ENCODE measurements at regions not wholly inside any gene's neighbourhood (a gene's known extent, or its start where the extent isn't known, plus 50 kb on each side); places are given as distances from the start of the nearest gene placed in this dataset.

GRCh38 chr15:35159170-35159569 is 74.1 kb upstream of the NANOGP8 start:
- intact Hi-C loops (cut with micrococcal nuclease): no loop called here
- Mint-ChIP-seq H3K27ac (no peak overlapping the region), H3K9me3 (no peaks in the 10 kb centered on the region), H3K4me3 (no peak overlapping the region), H3K4me1 (no peaks in the 10 kb centered on the region), H3K36me3 (ENCODE audit: low read depth) (no peaks in the 10 kb centered on the region), H3K27me3 (no peaks in the 10 kb centered on the region)
- CTCF ChIA-PET: no interaction called here
- ATAC-seq (ENCODE audit: low read depth): no peak
- no peak for DNase-seq
- TF ChIP-seq CTCF (IDR thresholded peaks at IDR 0.05): no peak
- POLR2A ChIA-PET: no interaction called here

- ChIA-PET CTCF (no interaction called here), POLR2A (no interaction called here)
- TF ChIP-seq CTCF (IDR thresholded peaks at IDR 0.05): no peak
- H3K27ac Mint-ChIP-seq: no peak overlapping the region
- H3K4me3 Mint-ChIP-seq: no peak overlapping the region
- peaks cover 4% of the 10 kb centered on the region for H3K27me3 Mint-ChIP-seq
- no peaks in the 10 kb centered on the region for H3K4me1 Mint-ChIP-seq
- H3K9me3 Mint-ChIP-seq: no peaks in the 10 kb centered on the region
- no peak for DNase-seq
- H3K36me3 Mint-ChIP-seq (ENCODE audit: low read depth): no peaks in the 10 kb centered on the region
- no peak for ATAC-seq (ENCODE audit: low read depth)
- intact Hi-C loops (cut with micrococcal nuclease): no loop called here
Measured at GRCh38 chr15:35151782-35152181, 66.7 kb upstream of the NANOGP8 start.

- TF ChIP-seq CTCF (IDR thresholded peaks at IDR 0.05): no peak
- intact Hi-C loops (cut with micrococcal nuclease): no loop called here
- H3K36me3 Mint-ChIP-seq (ENCODE audit: low read depth): no peaks in the 10 kb centered on the region
- no peak for ATAC-seq (ENCODE audit: low read depth)
- no peaks in the 10 kb centered on the region for H3K4me1 Mint-ChIP-seq
- ChIA-PET CTCF (no interaction called here), POLR2A (no interaction called here)
- H3K27me3 Mint-ChIP-seq: peaks cover 4% of the 10 kb centered on the region
- DNase-seq: no peak
- no peak overlapping the region for H3K4me3 Mint-ChIP-seq
- H3K27ac Mint-ChIP-seq: no peak overlapping the region
- H3K9me3 Mint-ChIP-seq: no peaks in the 10 kb centered on the region
Measured at GRCh38 chr15:35151381-35151780, 66.3 kb upstream of the NANOGP8 start.

GRCh38 chr15:35150361-35150760 is 65.3 kb upstream of the NANOGP8 start:
- POLR2A ChIA-PET: no interaction called here
- CTCF ChIA-PET: no interaction called here
- Mint-ChIP-seq H3K27me3 (peaks cover 4% of the 10 kb centered on the region), H3K4me3 (no peak overlapping the region), H3K4me1 (no peaks in the 10 kb centered on the region), H3K36me3 (ENCODE audit: low read depth) (no peaks in the 10 kb centered on the region), H3K9me3 (no peaks in the 10 kb centered on the region), H3K27ac (no peak overlapping the region)
- no peak for ATAC-seq (ENCODE audit: low read depth)
- intact Hi-C loops (cut with micrococcal nuclease): no loop called here
- DNase-seq: no peak
- no peak for TF ChIP-seq CTCF (IDR thresholded peaks at IDR 0.05)

GRCh38 chr15:35145336-35145735 is 60.2 kb upstream of the NANOGP8 start:
- intact Hi-C loops (cut with micrococcal nuclease): no loop called here
- H3K4me1 Mint-ChIP-seq: no peaks in the 10 kb centered on the region
- no peak overlapping the region for H3K4me3 Mint-ChIP-seq
- H3K36me3 Mint-ChIP-seq (ENCODE audit: low read depth): no peaks in the 10 kb centered on the region
- TF ChIP-seq CTCF (IDR thresholded peaks at IDR 0.05): no peak
- POLR2A ChIA-PET: no interaction called here
- DNase-seq (no peak), ATAC-seq (ENCODE audit: low read depth) (no peak)
- no peaks in the 10 kb centered on the region for H3K9me3 Mint-ChIP-seq
- CTCF ChIA-PET: no interaction called here
- peaks cover 4% of the 10 kb centered on the region for H3K27me3 Mint-ChIP-seq
- no peak overlapping the region for H3K27ac Mint-ChIP-seq

Data from activated B cell treated with CpG ODN at 0.5 μM for 24 hours (primary cell).